BE2C (cell line): ENCODE measurements at regions not wholly inside any gene's neighbourhood (a gene's known extent, or its start where the extent isn't known, plus 50 kb on each side); places are given as distances from the start of the nearest gene placed in this dataset.

Experiments used
- DNase-seq: peaks from one replicate; pipeline ENCODE4 v3.0.0-alpha.2; 2020
- H3K27me3 ChIP-seq: fragments of 250-450 bp; sonication (Bioruptor Pico); 2 replicates; pipeline ENCODE4 v1.5.1; 2020; ENCODE audit warnings: mild to moderate bottlenecking
- H3K36me3 ChIP-seq: fragments of 250-450 bp; sonication (Bioruptor Pico); 2 replicates; pipeline ENCODE4 v1.5.1; 2020; ENCODE audit warnings: mild to moderate bottlenecking
- H3K4me1 ChIP-seq: fragments of 250-450 bp; sonication (Bioruptor Pico); 2 replicates; pipeline ENCODE4 v1.5.1; 2020
- H3K4me3 ChIP-seq: 2 replicates; pipeline ENCODE4 v1.5.1; 2011; ENCODE audit warnings: low read depth, low read length
- H3K9me3 ChIP-seq: fragments of 250-450 bp; sonication (Bioruptor Pico); 2 replicates; pipeline ENCODE4 v1.5.1; 2020
- TF ChIP-seq, protein P1 (sequence below): IDR thresholded peaks from 2 replicates; pipeline ENCODE4 v1.5.1; 2012; ENCODE audit warnings: mild to moderate bottlenecking, low read depth, low read length

DNA sequence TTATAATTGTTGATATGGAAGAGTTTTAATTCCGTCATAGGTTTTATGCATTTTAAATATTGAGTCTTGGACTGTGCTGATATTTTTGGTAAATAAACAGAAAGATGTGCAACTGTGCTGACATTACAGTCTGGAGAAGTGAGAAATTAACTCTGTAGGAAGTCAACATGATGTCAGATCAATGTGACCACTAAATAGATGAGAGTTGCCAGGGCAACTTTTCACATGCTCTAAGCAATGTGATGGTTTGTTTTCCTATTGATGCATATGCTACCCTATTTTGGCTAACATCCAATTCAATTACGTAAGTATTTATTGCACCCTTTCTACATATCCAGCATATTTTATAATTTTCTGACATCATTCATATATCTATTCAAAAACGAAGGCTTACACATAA, 1109.3 kb downstream of the TSN start:
- DNase-seq = no peak
- no peaks in the 10 kb centered on the region for H3K9me3 ChIP-seq
- TF ChIP-seq, protein P1, sequence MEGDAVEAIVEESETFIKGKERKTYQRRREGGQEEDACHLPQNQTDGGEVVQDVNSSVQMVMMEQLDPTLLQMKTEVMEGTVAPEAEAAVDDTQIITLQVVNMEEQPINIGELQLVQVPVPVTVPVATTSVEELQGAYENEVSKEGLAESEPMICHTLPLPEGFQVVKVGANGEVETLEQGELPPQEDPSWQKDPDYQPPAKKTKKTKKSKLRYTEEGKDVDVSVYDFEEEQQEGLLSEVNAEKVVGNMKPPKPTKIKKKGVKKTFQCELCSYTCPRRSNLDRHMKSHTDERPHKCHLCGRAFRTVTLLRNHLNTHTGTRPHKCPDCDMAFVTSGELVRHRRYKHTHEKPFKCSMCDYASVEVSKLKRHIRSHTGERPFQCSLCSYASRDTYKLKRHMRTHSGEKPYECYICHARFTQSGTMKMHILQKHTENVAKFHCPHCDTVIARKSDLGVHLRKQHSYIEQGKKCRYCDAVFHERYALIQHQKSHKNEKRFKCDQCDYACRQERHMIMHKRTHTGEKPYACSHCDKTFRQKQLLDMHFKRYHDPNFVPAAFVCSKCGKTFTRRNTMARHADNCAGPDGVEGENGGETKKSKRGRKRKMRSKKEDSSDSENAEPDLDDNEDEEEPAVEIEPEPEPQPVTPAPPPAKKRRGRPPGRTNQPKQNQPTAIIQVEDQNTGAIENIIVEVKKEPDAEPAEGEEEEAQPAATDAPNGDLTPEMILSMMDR = no peak

DNA sequence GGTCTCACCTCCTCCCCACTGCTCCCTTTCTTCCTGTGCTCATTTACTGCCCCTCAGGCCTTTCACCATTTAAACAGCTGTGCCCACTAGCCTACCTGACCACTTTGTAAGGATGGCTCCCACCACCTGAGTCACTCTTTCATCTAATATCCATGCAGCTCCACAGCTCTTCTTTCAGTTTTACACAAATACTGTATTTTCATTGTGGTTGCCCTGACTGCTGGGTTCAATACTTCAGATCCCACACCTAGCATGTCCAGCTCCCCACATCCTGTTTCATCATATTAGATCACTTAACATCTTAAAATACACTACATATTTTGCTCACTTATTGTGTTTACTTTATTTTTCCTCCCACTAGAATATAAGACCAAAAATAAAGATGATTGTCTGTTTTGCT, 1110.6 kb downstream of the TSN start:
- DNase-seq = no peak
- Histone ChIP-seq H3K27me3 (no peaks in the 10 kb centered on the region), H3K4me3 (no peak overlapping the region), H3K36me3 (no peaks in the 10 kb centered on the region), H3K9me3 (no peaks in the 10 kb centered on the region), H3K4me1 (no peaks in the 10 kb centered on the region)
- TF ChIP-seq, protein P1 = no peak

More for the DNA sequence above, 1109.3 kb downstream of the TSN start:
- H3K27me3 ChIP-seq = no peaks in the 10 kb centered on the region
- H3K36me3 ChIP-seq = no peaks in the 10 kb centered on the region
- H3K4me3 ChIP-seq = no peak overlapping the region
- H3K4me1 ChIP-seq = no peaks in the 10 kb centered on the region

DNA sequence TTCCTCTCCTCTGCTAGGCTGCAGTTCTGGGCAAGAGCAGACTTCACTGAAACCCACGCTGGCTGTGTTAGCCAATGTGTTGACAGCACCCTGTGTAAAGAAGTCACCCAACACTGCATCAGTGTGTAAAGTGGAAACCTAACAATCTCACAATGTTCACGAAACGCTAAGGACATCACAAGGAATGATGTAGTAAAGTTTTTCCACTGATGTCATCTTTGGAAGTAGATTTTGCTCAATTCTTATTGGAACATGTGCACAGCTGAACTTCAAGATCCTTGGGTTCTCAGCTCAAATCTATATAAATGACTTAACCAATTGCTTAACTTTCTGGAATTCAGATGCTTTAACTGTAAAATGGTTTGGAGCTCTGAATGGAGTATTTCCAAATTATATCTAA, 1112.5 kb downstream of the TSN start:
- DNase-seq = no peak
- TF ChIP-seq, protein P1 = no peak
- Histone ChIP-seq H3K27me3 (no peaks in the 10 kb centered on the region), H3K4me1 (no peaks in the 10 kb centered on the region), H3K9me3 (no peaks in the 10 kb centered on the region), H3K4me3 (no peak overlapping the region), H3K36me3 (no peaks in the 10 kb centered on the region)

DNA sequence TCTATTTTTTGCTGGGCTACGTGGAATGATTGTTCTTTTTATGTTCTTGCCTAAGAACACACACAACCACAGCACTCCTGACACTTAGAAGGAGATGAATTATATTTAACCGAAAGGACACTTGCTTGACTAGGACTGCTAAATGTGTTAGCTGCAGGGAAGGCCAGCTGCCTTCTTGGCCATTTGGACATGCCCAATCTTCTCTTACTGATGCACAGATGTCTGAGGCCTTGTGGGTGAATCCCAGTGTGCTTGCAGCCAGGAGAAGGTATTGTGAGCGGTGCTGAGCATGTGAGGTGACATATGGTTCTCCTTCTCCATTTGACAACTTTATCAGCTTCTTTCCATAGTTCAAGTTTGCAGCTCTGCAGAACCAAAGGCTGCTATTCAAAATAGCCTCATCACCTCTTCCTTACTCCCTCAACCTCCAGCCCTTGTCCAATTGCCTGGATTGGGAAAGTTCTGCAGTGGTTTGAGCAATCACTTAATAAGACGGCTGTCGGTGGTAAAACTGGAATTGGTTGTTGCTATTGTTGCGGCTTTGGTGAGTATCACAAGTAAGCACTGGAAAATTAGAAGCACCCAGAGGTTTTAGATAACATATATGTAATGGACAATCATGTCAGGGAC, 1113.3 kb downstream of the TSN start:
- TF ChIP-seq, protein P1 = no peak
- no peaks in the 10 kb centered on the region for H3K27me3 ChIP-seq
- H3K4me1 ChIP-seq = no peaks in the 10 kb centered on the region
- H3K4me3 ChIP-seq = no peak overlapping the region
- no peak for DNase-seq
- no peaks in the 10 kb centered on the region for H3K9me3 ChIP-seq
- H3K36me3 ChIP-seq = no peaks in the 10 kb centered on the region

DNA sequence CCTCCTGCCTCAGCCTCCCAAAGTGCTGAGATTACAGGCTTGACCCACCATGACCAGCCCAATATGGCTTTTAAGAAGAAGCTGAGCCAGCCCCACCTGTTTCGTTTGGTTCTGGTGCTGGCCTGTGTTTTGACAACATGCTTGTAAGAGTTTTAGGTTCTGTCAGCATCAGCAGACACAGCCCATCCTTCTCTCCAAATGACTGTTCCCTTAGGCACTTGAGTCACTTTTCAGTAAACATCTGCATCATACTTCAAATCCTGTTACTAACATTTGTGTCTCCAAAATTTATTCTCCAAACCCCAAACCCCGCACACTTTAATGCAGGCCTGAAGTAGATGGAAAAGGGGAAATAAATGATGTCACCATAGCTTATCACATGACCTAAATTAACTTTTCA, 1118.5 kb downstream of the TSN start:
- Histone ChIP-seq H3K4me1 (no peaks in the 10 kb centered on the region), H3K27me3 (no peaks in the 10 kb centered on the region), H3K36me3 (no peaks in the 10 kb centered on the region), H3K4me3 (no peak overlapping the region), H3K9me3 (no peaks in the 10 kb centered on the region)
- TF ChIP-seq, protein P1 = no peak
- no peak for DNase-seq

DNA sequence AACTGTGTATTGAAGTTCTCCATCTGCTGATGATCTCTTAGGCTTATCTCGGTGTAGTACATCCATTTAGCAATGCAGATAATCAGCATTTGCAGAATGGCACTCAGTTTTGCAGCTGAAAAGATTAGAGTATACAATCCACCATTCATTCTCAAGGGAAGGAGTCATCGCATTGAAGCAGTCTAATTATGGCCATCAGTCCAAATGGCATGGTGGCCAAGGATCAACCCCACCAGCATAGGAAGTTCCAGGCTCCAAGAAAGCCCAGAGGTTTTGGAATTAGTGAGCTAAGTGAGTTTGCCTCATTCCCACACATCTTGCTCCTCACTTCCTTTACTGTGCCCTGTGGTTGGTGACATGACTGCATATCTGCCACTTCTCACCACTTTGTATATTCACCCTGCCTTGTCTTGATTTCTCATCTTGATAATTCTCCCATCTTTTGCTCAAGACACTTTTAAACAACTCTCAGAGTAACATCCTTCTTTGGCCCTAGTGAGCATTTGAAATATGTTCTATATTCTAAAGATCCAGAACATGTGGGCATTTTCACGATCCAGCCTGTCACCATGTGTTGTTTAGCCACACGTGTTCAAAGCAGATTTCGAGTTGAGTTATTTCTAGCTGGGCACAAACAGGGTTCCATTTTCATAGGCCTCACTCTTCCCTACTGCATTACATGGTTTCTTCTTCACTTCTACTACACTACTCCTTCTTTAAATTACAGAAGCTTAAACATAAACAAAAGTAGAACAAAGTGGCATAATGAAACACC, 1119.8 kb downstream of the TSN start:
- H3K4me1 ChIP-seq = no peaks in the 10 kb centered on the region
- H3K36me3 ChIP-seq = no peaks in the 10 kb centered on the region
- H3K4me3 ChIP-seq = no peak overlapping the region
- TF ChIP-seq, protein P1 = no peak
- no peak for DNase-seq
- H3K9me3 ChIP-seq = no peaks in the 10 kb centered on the region
- no peaks in the 10 kb centered on the region for H3K27me3 ChIP-seq
